ENCODE measurements at regions not wholly inside any gene's neighbourhood (a gene's known extent, or its start where the extent isn't known, plus 50 kb on each side); places are given as distances from the start of the nearest gene placed in this dataset.

- peaks cover 13% of the 10 kb centered on the region for H3K9me3 ChIP-seq (ENCODE audit: control insufficient read depth, low read depth, low read length)
- H3K27me3 ChIP-seq (ENCODE audit: control insufficient read depth, insufficient read depth, low read length), result no peaks in the 10 kb centered on the region
- H3K4me3 ChIP-seq (ENCODE audit: low read length), result no peak overlapping the region
- no peak overlapping the region for H3K27ac ChIP-seq (ENCODE audit: low read length)
- H3K36me3 ChIP-seq (ENCODE audit: control insufficient read depth, low read depth, low read length), result no peaks in the 10 kb centered on the region
- no peak overlapping the region for H3K9ac ChIP-seq (ENCODE audit: low read length)
- H3K4me1 ChIP-seq (ENCODE audit: control insufficient read depth, low read depth, low read length), result peaks cover 6% of the 10 kb centered on the region
Observed at GRCh38 chr7:22617166-22617565, 109.8 kb upstream of the IL6 start.

- H3K4me1 ChIP-seq (ENCODE audit: control insufficient read depth, low read depth, low read length), result peaks cover 6% of the 10 kb centered on the region
- H3K27ac ChIP-seq (ENCODE audit: low read length), result no peak overlapping the region
- no peak overlapping the region for H3K9ac ChIP-seq (ENCODE audit: low read length)
- no peaks in the 10 kb centered on the region for H3K36me3 ChIP-seq (ENCODE audit: control insufficient read depth, low read depth, low read length)
- no peaks in the 10 kb centered on the region for H3K27me3 ChIP-seq (ENCODE audit: control insufficient read depth, insufficient read depth, low read length)
- H3K9me3 ChIP-seq (ENCODE audit: control insufficient read depth, low read depth, low read length), result peaks cover 11% of the 10 kb centered on the region
- H3K4me3 ChIP-seq (ENCODE audit: low read length), result no peak overlapping the region
Observed at GRCh38 chr7:22613496-22613895, 113.5 kb upstream of the IL6 start.

- H3K4me1 ChIP-seq (ENCODE audit: control insufficient read depth, low read depth, low read length), result peaks cover 6% of the 10 kb centered on the region
- H3K4me3 ChIP-seq (ENCODE audit: low read length), result no peak overlapping the region
- H3K9me3 ChIP-seq (ENCODE audit: control insufficient read depth, low read depth, low read length), result peaks cover 8% of the 10 kb centered on the region
- H3K36me3 ChIP-seq (ENCODE audit: control insufficient read depth, low read depth, low read length), result no peaks in the 10 kb centered on the region
- H3K27ac ChIP-seq (ENCODE audit: low read length), result no peak overlapping the region
- no peaks in the 10 kb centered on the region for H3K27me3 ChIP-seq (ENCODE audit: control insufficient read depth, insufficient read depth, low read length)
- H3K9ac ChIP-seq (ENCODE audit: low read length), result no peak overlapping the region
Observed at GRCh38 chr7:22612776-22613175, 112.8 kb upstream of the STEAP1B start.

GRCh38 chr7:22611758-22612079, 111.7 kb upstream of the STEAP1B start:
- H3K36me3 ChIP-seq (ENCODE audit: control insufficient read depth, low read depth, low read length), result no peaks in the 10 kb centered on the region
- no peaks in the 10 kb centered on the region for H3K27me3 ChIP-seq (ENCODE audit: control insufficient read depth, insufficient read depth, low read length)
- no peaks in the 10 kb centered on the region for H3K9me3 ChIP-seq (ENCODE audit: control insufficient read depth, low read depth, low read length)
- H3K4me3 ChIP-seq (ENCODE audit: low read length), result no peak overlapping the region
- no peak overlapping the region for H3K9ac ChIP-seq (ENCODE audit: low read length)
- peaks cover 6% of the 10 kb centered on the region for H3K4me1 ChIP-seq (ENCODE audit: control insufficient read depth, low read depth, low read length)
- H3K27ac ChIP-seq (ENCODE audit: low read length), result no peak overlapping the region

- H3K4me3 ChIP-seq (ENCODE audit: low read length), result no peak overlapping the region
- H3K27me3 ChIP-seq (ENCODE audit: control insufficient read depth, insufficient read depth, low read length), result no peaks in the 10 kb centered on the region
- no peak overlapping the region for H3K9ac ChIP-seq (ENCODE audit: low read length)
- no peak overlapping the region for H3K27ac ChIP-seq (ENCODE audit: low read length)
- no peaks in the 10 kb centered on the region for H3K9me3 ChIP-seq (ENCODE audit: control insufficient read depth, low read depth, low read length)
- peaks cover 6% of the 10 kb centered on the region for H3K4me1 ChIP-seq (ENCODE audit: control insufficient read depth, low read depth, low read length)
- H3K36me3 ChIP-seq (ENCODE audit: control insufficient read depth, low read depth, low read length), result no peaks in the 10 kb centered on the region
Observed at GRCh38 chr7:22610951-22611757, 111.2 kb upstream of the STEAP1B start.

- Histone ChIP-seq H3K9ac (ENCODE audit: low read length) (no peak overlapping the region), H3K27ac (ENCODE audit: low read length) (no peak overlapping the region), H3K9me3 (ENCODE audit: control insufficient read depth, low read depth, low read length) (no peaks in the 10 kb centered on the region), H3K36me3 (ENCODE audit: control insufficient read depth, low read depth, low read length) (no peaks in the 10 kb centered on the region), H3K4me3 (ENCODE audit: low read length) (no peak overlapping the region), H3K4me1 (ENCODE audit: control insufficient read depth, low read depth, low read length) (peaks cover 6% of the 10 kb centered on the region), H3K27me3 (ENCODE audit: control insufficient read depth, insufficient read depth, low read length) (no peaks in the 10 kb centered on the region)
Observed at GRCh38 chr7:22610263-22610662, 110.3 kb upstream of the STEAP1B start.

- H3K27ac ChIP-seq (ENCODE audit: low read length), result no peak overlapping the region
- no peaks in the 10 kb centered on the region for H3K36me3 ChIP-seq (ENCODE audit: control insufficient read depth, low read depth, low read length)
- no peaks in the 10 kb centered on the region for H3K4me1 ChIP-seq (ENCODE audit: control insufficient read depth, low read depth, low read length)
- H3K4me3 ChIP-seq (ENCODE audit: low read length), result no peak overlapping the region
- no peaks in the 10 kb centered on the region for H3K9me3 ChIP-seq (ENCODE audit: control insufficient read depth, low read depth, low read length)
- H3K9ac ChIP-seq (ENCODE audit: low read length), result no peak overlapping the region
- no peaks in the 10 kb centered on the region for H3K27me3 ChIP-seq (ENCODE audit: control insufficient read depth, insufficient read depth, low read length)
Observed at GRCh38 chr7:22607180-22607579, 107.2 kb upstream of the STEAP1B start.

- H3K4me1 ChIP-seq (ENCODE audit: control insufficient read depth, low read depth, low read length), result peaks cover 8% of the 10 kb centered on the region
- no peaks in the 10 kb centered on the region for H3K27me3 ChIP-seq (ENCODE audit: control insufficient read depth, insufficient read depth, low read length)
- H3K36me3 ChIP-seq (ENCODE audit: control insufficient read depth, low read depth, low read length), result no peaks in the 10 kb centered on the region
- no peaks in the 10 kb centered on the region for H3K9me3 ChIP-seq (ENCODE audit: control insufficient read depth, low read depth, low read length)
- no peak overlapping the region for H3K9ac ChIP-seq (ENCODE audit: low read length)
- no peak overlapping the region for H3K4me3 ChIP-seq (ENCODE audit: low read length)
- H3K27ac ChIP-seq (ENCODE audit: low read length), result no peak overlapping the region
Observed at GRCh38 chr7:22604246-22604645, 104.3 kb upstream of the STEAP1B start.

GRCh38 chr7:22601812-22602565, 102.0 kb upstream of the STEAP1B start:
- peaks cover 8% of the 10 kb centered on the region for H3K4me1 ChIP-seq (ENCODE audit: control insufficient read depth, low read depth, low read length)
- H3K9ac ChIP-seq (ENCODE audit: low read length), result no peak overlapping the region
- H3K4me3 ChIP-seq (ENCODE audit: low read length), result no peak overlapping the region
- no peaks in the 10 kb centered on the region for H3K27me3 ChIP-seq (ENCODE audit: control insufficient read depth, insufficient read depth, low read length)
- no peak overlapping the region for H3K27ac ChIP-seq (ENCODE audit: low read length)
- no peaks in the 10 kb centered on the region for H3K36me3 ChIP-seq (ENCODE audit: control insufficient read depth, low read depth, low read length)
- no peaks in the 10 kb centered on the region for H3K9me3 ChIP-seq (ENCODE audit: control insufficient read depth, low read depth, low read length)

GRCh38 chr7:22601408-22601807, 101.4 kb upstream of the STEAP1B start:
- H3K4me1 ChIP-seq (ENCODE audit: control insufficient read depth, low read depth, low read length), result peaks cover 8% of the 10 kb centered on the region
- H3K4me3 ChIP-seq (ENCODE audit: low read length), result no peak overlapping the region
- H3K27ac ChIP-seq (ENCODE audit: low read length), result no peak overlapping the region
- H3K9ac ChIP-seq (ENCODE audit: low read length), result no peak overlapping the region
- H3K9me3 ChIP-seq (ENCODE audit: control insufficient read depth, low read depth, low read length), result no peaks in the 10 kb centered on the region
- H3K36me3 ChIP-seq (ENCODE audit: control insufficient read depth, low read depth, low read length), result no peaks in the 10 kb centered on the region
- no peaks in the 10 kb centered on the region for H3K27me3 ChIP-seq (ENCODE audit: control insufficient read depth, insufficient read depth, low read length)

- H3K9ac ChIP-seq (ENCODE audit: low read length), result no peak overlapping the region
- H3K9me3 ChIP-seq (ENCODE audit: control insufficient read depth, low read depth, low read length), result no peaks in the 10 kb centered on the region
- H3K4me3 ChIP-seq (ENCODE audit: low read length), result no peak overlapping the region
- H3K27me3 ChIP-seq (ENCODE audit: control insufficient read depth, insufficient read depth, low read length), result no peaks in the 10 kb centered on the region
- no peak overlapping the region for H3K27ac ChIP-seq (ENCODE audit: low read length)
- no peaks in the 10 kb centered on the region for H3K36me3 ChIP-seq (ENCODE audit: control insufficient read depth, low read depth, low read length)
- peaks cover 8% of the 10 kb centered on the region for H3K4me1 ChIP-seq (ENCODE audit: control insufficient read depth, low read depth, low read length)
Observed at GRCh38 chr7:22601003-22601402, 101.0 kb upstream of the STEAP1B start.
